Stimulated activated effector memory CD8-positive, alpha-beta T cell treated with anti-CD3 and anti-CD28 coated beads, Interleukin-12 subunit alpha, Interleukin-12 subunit beta, amount 100 ng/mL, for 72 hours (primary cell): ENCODE measurements at regions not wholly inside any gene's neighbourhood (a gene's known extent, or its start where the extent isn't known, plus 50 kb on each side); places are given as distances from the start of the nearest gene placed in this dataset.
"Not testable (repeated sequence)": the region's sequence is repeated elsewhere in the genome, so short reads cannot be mapped to it uniquely, and the experiment has no call there.

Experiments used
- ATAC-seq: fragments of 150-1000 bp; cut with Tn5 transposase; 2 replicates; pipeline ENCODE4 v1.10.0; 2021
- DNase-seq, 2 donors: peaks; one replicate each; pipeline ENCODE4 v3.0.0; 2021 to 2022; ENCODE audit warnings: low spot score in 2 of 2
- H3K27ac Mint-ChIP-seq: one replicate; pipeline ENCODE4 v1.8.0; 2022; ENCODE audit warnings: mild to moderate bottlenecking, mixed read lengths
- H3K36me3 Mint-ChIP-seq: one replicate; pipeline ENCODE4 v1.8.0; 2022; ENCODE audit warnings: mild to moderate bottlenecking, mixed read lengths
- H3K4me1 Mint-ChIP-seq: one replicate; pipeline ENCODE4 v1.8.0; 2022; ENCODE audit warnings: mixed read lengths
- H3K4me3 Mint-ChIP-seq: one replicate; pipeline ENCODE4 v1.8.0; 2022; ENCODE audit warnings: mild to moderate bottlenecking, mixed read lengths
- H3K9me3 Mint-ChIP-seq: one replicate; pipeline ENCODE4 v1.8.0; 2022; ENCODE audit warnings: mixed read lengths

- no peak for DNase-seq
- Mint-ChIP-seq H3K36me3 (no peaks in the 10 kb centered on the region), H3K27ac (no peak overlapping the region), H3K9me3 (peaks cover 11% of the 10 kb centered on the region), H3K4me1 (no peaks in the 10 kb centered on the region), H3K4me3 (no peak overlapping the region)
- no peak for ATAC-seq
Observed at GRCh38 chr2:228545041-228545747, 363.7 kb upstream of the SPHKAP start.

DNA sequence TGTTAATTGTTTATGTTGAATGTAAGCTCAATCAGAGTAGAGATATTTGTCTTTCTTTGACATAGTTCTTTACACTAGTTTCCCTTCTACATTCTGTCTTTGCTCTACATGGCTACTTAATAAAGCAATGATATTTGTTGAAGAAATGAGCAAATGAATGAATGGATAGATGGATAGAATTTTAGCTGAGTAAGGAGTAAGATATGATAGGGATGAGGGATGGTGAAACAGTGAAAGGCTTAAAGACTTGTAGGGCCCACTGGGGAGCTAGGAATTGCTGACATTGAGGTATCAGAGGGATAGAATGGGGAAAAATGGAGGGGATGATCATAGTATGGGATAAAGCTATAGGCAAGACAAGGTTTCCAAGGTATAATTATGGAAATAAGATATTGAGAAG lies 361.6 kb upstream of the SPHKAP start:
- ATAC-seq, result no peak
- peaks cover 7% of the 10 kb centered on the region for H3K9me3 Mint-ChIP-seq
- DNase-seq, result no peak
- H3K4me1 Mint-ChIP-seq, result no peaks in the 10 kb centered on the region
- no peaks in the 10 kb centered on the region for H3K36me3 Mint-ChIP-seq
- H3K27ac Mint-ChIP-seq, result no peak overlapping the region
- no peak overlapping the region for H3K4me3 Mint-ChIP-seq

DNA sequence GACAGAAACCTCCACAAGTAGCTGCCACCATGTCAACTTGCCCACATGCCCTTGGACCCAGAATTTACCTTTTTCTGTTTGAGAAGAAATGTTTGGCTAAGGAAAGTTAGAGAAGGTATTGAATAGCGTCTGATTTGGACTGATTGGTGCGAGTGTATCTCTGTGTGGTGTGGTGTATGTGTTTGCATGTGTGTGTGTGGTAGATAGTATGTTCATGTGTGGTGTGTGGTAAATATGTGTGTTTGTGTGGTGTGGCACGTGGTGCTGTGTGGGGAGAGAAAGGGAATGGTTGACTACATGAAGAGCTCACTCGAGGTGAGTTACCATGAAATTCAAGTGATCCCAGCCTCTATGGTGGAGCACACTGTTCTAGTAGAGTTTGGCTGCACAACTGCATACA lies 360.8 kb upstream of the SPHKAP start:
- Mint-ChIP-seq H3K4me1 (no peaks in the 10 kb centered on the region), H3K27ac (no peak overlapping the region), H3K36me3 (no peaks in the 10 kb centered on the region), H3K9me3 (peaks cover 10% of the 10 kb centered on the region), H3K4me3 (no peak overlapping the region)
- no peak for ATAC-seq
- no peak for DNase-seq

DNA sequence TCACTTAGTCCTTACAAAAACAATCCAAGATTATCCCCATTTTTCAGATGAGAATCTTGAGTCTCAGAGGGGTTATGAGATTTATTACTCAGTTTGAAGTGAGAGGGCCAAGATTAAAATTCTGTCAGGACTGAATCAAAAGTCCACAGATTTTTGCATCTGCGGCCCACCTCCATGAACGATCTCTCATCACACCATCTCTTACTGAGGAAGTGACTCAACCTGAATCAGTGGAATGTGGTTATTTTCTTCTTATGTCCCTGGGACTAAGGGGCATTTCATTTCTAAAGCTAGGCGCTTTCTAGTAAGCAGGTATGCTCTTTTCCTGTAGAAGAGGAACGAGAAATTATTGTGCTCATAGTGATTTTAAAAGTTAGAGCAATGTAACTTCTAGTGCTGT lies 360.3 kb upstream of the SPHKAP start:
- H3K36me3 Mint-ChIP-seq, result no peaks in the 10 kb centered on the region
- no peak for ATAC-seq
- H3K9me3 Mint-ChIP-seq, result peaks cover 10% of the 10 kb centered on the region
- H3K4me1 Mint-ChIP-seq, result no peaks in the 10 kb centered on the region
- no peak overlapping the region for H3K4me3 Mint-ChIP-seq
- DNase-seq, result no peak
- H3K27ac Mint-ChIP-seq, result no peak overlapping the region

- Mint-ChIP-seq H3K4me1 (no peaks in the 10 kb centered on the region), H3K36me3 (no peaks in the 10 kb centered on the region), H3K4me3 (no peak overlapping the region), H3K9me3 (peaks cover 10% of the 10 kb centered on the region), H3K27ac (no peak overlapping the region)
- DNase-seq (no peak), ATAC-seq (no peak)
Observed at GRCh38 chr2:228540976-228541375, 359.5 kb upstream of the SPHKAP start.

GRCh38 chr2:228535396-228535795 lies 353.9 kb upstream of the SPHKAP start:
- ATAC-seq (no peak), DNase-seq (no peak)
- H3K27ac Mint-ChIP-seq, result no peak overlapping the region
- H3K4me3 Mint-ChIP-seq, result no peak overlapping the region
- H3K36me3 Mint-ChIP-seq, result no peaks in the 10 kb centered on the region
- H3K4me1 Mint-ChIP-seq, result no peaks in the 10 kb centered on the region
- H3K9me3 Mint-ChIP-seq, result peaks cover 6% of the 10 kb centered on the region

- H3K4me3 Mint-ChIP-seq, result no peak overlapping the region
- no peak for ATAC-seq
- no peak for DNase-seq
- no peaks in the 10 kb centered on the region for H3K4me1 Mint-ChIP-seq
- H3K9me3 Mint-ChIP-seq, result peaks cover 9% of the 10 kb centered on the region
- H3K27ac Mint-ChIP-seq, result no peak overlapping the region
- no peaks in the 10 kb centered on the region for H3K36me3 Mint-ChIP-seq
Observed at GRCh38 chr2:228533156-228533555, 351.7 kb upstream of the SPHKAP start.

DNA sequence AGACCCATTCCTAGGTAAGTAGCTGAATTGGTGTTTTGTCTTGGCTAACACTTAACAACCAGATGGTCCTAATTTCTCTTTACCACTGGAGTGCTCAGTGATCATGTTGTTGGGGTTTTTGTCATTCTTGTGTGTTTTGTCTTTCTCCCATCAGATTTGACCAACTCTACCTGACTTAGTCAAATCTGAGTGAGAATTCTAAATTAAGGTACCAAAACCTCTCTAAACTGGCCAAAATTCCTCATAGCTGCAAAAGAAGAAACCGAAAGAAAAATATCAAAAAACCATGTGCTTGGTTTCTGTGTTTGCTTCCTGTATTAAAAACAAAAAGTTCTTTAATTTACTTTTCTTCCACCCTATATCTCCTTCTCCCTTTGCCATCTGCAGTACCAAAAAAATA lies 350.7 kb upstream of the SPHKAP start:
- Mint-ChIP-seq H3K27ac (no peak overlapping the region), H3K4me1 (no peaks in the 10 kb centered on the region), H3K9me3 (peaks cover 9% of the 10 kb centered on the region), H3K36me3 (no peaks in the 10 kb centered on the region), H3K4me3 (no peak overlapping the region)
- DNase-seq (no peak), ATAC-seq (no peak)

DNA sequence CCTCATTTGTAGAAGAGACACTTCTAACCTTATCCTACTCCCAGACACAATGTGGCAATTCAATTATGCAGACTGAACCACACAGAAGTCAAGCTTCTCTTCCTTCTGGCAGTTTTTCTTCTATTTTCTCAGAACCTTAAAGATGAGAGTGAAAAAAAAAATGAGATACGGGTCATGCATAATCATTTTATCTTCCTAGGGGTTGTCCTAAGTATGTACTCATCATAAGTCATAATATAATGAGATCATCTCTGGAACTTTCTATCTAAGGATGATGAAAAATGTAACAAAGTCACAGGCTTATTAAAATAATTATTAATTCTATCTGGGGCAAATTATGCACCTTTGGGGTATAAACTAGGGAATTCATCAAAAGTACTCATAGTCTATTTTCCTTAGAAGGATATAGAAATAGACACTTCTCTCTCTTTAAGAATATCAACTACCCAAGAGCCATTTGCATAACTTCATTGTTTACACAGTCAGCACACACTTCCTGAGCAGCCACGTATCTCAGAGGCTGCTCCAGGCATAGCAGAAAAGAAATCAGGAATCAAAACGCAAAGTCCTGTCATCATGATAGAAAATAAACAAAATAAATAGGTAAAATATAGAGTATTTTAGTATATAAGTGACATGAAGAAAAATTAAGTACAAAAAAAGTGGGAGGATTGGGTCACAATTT lies 345.9 kb upstream of the SPHKAP start:
- Mint-ChIP-seq H3K36me3 (no peaks in the 10 kb centered on the region), H3K4me1 (no peaks in the 10 kb centered on the region), H3K27ac (no peak overlapping the region), H3K9me3 (peaks cover 10% of the 10 kb centered on the region), H3K4me3 (no peak overlapping the region)
- DNase-seq, result no peak
- no peak for ATAC-seq

GRCh38 chr2:228526687-228527086 lies 345.2 kb upstream of the SPHKAP start:
- Mint-ChIP-seq H3K4me3 (no peak overlapping the region), H3K9me3 (peaks cover 15% of the 10 kb centered on the region), H3K4me1 (no peaks in the 10 kb centered on the region), H3K27ac (no peak overlapping the region), H3K36me3 (no peaks in the 10 kb centered on the region)
- DNase-seq, result no peak
- ATAC-seq, result no peak

DNA sequence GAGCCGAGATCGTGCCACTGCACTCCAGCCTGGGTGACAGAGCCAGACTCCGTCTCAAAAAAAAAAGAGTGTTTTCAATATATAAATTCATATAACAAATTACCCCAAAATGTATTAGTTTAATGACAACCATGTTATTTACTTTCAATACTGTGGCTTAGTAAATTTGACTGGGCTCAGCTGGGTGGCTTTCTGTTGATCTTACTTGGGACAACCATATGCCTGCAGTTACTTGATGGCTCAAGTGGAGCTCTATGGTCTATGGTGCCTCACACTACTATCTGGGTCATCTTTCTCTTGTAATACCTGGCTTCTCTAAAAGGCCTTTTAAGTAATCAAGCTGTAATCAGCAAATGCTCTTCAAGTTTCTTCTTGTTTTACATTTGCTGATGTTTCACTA lies 341.5 kb upstream of the SPHKAP start:
- Mint-ChIP-seq H3K4me3 (no peak overlapping the region), H3K4me1 (no peaks in the 10 kb centered on the region), H3K27ac (no peak overlapping the region), H3K9me3 (peaks cover 19% of the 10 kb centered on the region), H3K36me3 (no peaks in the 10 kb centered on the region)
- ATAC-seq, result no peak
- no peak for DNase-seq

DNA sequence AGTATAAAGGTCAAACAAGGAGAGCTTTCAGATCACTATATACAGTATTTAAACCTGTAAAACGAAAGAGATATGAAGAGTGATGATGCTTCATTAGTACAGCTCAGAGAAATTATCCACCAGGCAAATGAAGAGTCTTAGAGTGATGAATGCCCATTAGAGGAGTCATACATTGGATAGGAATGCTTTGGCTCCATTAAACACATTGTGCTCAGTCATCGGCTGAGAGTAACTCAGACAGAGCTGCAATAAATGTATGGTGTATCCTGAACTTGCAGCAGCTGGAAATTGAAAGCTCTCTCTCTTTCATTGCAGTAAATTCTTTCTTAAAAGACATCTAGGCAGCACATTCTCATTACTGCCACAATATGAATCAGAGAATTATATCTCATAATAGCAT lies 340.8 kb upstream of the SPHKAP start:
- Mint-ChIP-seq H3K4me1 (no peaks in the 10 kb centered on the region), H3K36me3 (no peaks in the 10 kb centered on the region), H3K4me3 (no peak overlapping the region), H3K9me3 (peaks cover 20% of the 10 kb centered on the region), H3K27ac (no peak overlapping the region)
- ATAC-seq (no peak), DNase-seq (no peak)

GRCh38 chr2:228519561-228519960 lies 338.1 kb upstream of the SPHKAP start:
- DNase-seq (no peak), ATAC-seq (no peak)
- no peaks in the 10 kb centered on the region for H3K36me3 Mint-ChIP-seq
- H3K4me1 Mint-ChIP-seq, result no peaks in the 10 kb centered on the region
- H3K27ac Mint-ChIP-seq, result no peak overlapping the region
- H3K4me3 Mint-ChIP-seq, result no peak overlapping the region
- peaks cover 20% of the 10 kb centered on the region for H3K9me3 Mint-ChIP-seq

GRCh38 chr2:228516019-228516418 lies 334.5 kb upstream of the SPHKAP start:
- peaks cover 15% of the 10 kb centered on the region for H3K9me3 Mint-ChIP-seq

DNA sequence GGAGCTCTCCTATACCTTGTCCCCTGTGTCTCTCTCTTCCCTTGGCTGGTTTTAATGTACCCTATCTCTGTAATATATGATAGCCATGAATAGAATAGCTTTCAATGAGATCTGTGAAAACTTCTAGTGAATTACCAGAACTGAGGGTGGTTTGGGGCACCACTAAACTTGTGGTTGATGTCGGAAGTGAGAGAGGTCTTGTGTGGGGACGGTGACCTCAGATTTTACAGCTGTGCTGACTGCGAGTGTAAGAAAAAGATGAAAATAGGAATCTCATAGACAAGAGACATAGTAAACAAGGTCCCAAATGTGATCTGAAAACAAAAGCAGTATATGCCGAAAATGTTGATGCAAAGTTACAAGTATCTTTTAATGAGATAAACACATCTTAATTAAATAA lies 332.0 kb upstream of the SPHKAP start:
- DNase-seq, H3K27ac Mint-ChIP-seq, ATAC-seq, H3K36me3 Mint-ChIP-seq, H3K4me3 Mint-ChIP-seq, H3K4me1 Mint-ChIP-seq, H3K9me3 Mint-ChIP-seq: not testable (repeated sequence)

More at GRCh38 chr2:228516019-228516418, 334.5 kb upstream of the SPHKAP start:
- H3K4me3 Mint-ChIP-seq, result no peak overlapping the region
- no peaks in the 10 kb centered on the region for H3K4me1 Mint-ChIP-seq
- DNase-seq (no peak), ATAC-seq (no peak)
- H3K27ac Mint-ChIP-seq, result no peak overlapping the region
- H3K36me3 Mint-ChIP-seq, result no peaks in the 10 kb centered on the region

DNA sequence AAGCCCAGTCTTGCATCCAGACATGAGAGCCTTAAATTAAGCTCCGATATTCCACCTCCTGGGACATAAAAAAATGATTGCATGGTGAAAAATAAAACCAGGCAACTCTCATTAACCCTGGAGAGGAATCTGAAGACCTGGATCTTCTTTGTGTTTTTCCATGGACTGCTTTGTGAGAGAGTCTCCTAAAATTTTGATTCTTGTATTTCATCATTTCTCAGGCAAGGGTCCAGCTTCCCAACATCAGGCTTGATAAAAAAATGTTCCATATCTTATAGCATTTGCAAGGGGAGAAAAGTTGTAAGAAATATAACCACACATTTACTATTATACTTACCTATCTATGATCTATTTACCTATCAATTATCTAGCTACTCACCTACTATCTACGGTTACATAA lies 327.5 kb upstream of the SPHKAP start:
- Mint-ChIP-seq H3K4me1 (no peaks in the 10 kb centered on the region), H3K4me3 (no peak overlapping the region), H3K9me3 (peaks cover 19% of the 10 kb centered on the region), H3K27ac (no peak overlapping the region), H3K36me3 (no peaks in the 10 kb centered on the region)
- DNase-seq, result no peak
- no peak for ATAC-seq
